HCT116 (cell line): ENCODE measurements at regions not wholly inside any gene's neighbourhood (a gene's known extent, or its start where the extent isn't known, plus 50 kb on each side); places are given as distances from the start of the nearest gene placed in this dataset.

Source experiments
- ATAC-seq: fragments of 200-7000 bp; cut with Tn5 transposase; 2 replicates; pipeline ENCODE4 v1.9.1; 2020; ENCODE audit warnings: mild to moderate bottlenecking, moderate library complexity
- BruUV-seq: library from RNA; stranded (reverse); fragments of 400-500 nt; replicated peaks from 2 replicates; lab custom pipeline; 2021; lab: Mats Ljungman, UMichigan
- CTCF ChIA-PET: fragments of 300-600 bp; sonication (Branson Sonifier 250); formaldehyde crosslinking; loops from one replicate; lab custom pipeline; 2021; ENCODE audit warnings: antibody characterized with exemption; lab: Charles Lee
- POLR2A ChIA-PET: fragments of 300-600, 350-600 bp; sonication (Branson Sonifier 250); formaldehyde crosslinking; loops from one replicate; lab custom pipeline; 2021; ENCODE audit warnings: antibody characterized with exemption; lab: Charles Lee
- RAD21 ChIA-PET, 2 experiments: fragments of 300-600 bp; sonication (Branson Sonifier 250); formaldehyde crosslinking; loops; one replicate each; lab custom pipeline; 2023; ENCODE audit warnings: low total read pairs in 2 of 2; ENCODE audit not compliant: uncharacterized antibody in 2 of 2, unreplicated experiment in 2 of 2, low non-redundant PET in 1 of 2; lab: Charles Lee
- DNase-seq: peaks from one replicate; pipeline ENCODE4 v3.0.0-alpha.2; 2010; ENCODE audit warnings: low read depth, low spot score
- H2AFZ ChIP-seq: fragments of 200-600 bp; shearing (Covaris generic), sonication (generic); 2 replicates; pipeline ENCODE4 v1.6.1; 2017; ENCODE audit warnings: low read depth, mixed run types, mixed read lengths, antibody characterized with exemption, low read length; ENCODE audit not compliant: poor library complexity, severe bottlenecking
- H3K27ac ChIP-seq: 2 replicates; pipeline ENCODE4 v1.5.1; 2012; ENCODE audit warnings: low read depth, low read length
- H3K27me3 ChIP-seq: fragments of 200-600 bp; sonication (generic); 2 replicates; pipeline ENCODE4 v1.6.1; 2016; ENCODE audit warnings: mixed run types, low read length, mixed read lengths; ENCODE audit not compliant: insufficient read depth
- H3K36me3 ChIP-seq, 2 experiments: fragments of 200-500 bp in 1 of 2; fragments of 200-600 bp in 1 of 2; sonication (Bioruptor generic) in 1 of 2; sonication (generic) in 1 of 2; 2 replicates each; pipeline versions ENCODE4 v1.5.1 to v1.6.1; 2014 to 2016; ENCODE audit warnings: low read length in 2 of 2, inconsistent platforms in 1 of 2, mixed read lengths in 1 of 2, mixed run types in 1 of 2; ENCODE audit not compliant: insufficient read depth in 2 of 2, control insufficient read depth in 1 of 2
- H3K4me1 ChIP-seq, 2 experiments: fragments of 200-600 bp in 1 of 2; sonication (generic) in 1 of 2; 2 replicates each; pipeline versions ENCODE4 v1.5.1 to v1.6.1; 2012 to 2017; ENCODE audit warnings: low read length in 2 of 2, inconsistent platforms in 1 of 2, mild to moderate bottlenecking in 1 of 2, mixed read lengths in 1 of 2, mixed run types in 1 of 2, moderate library complexity in 1 of 2; ENCODE audit not compliant: insufficient read depth in 2 of 2, control insufficient read depth in 1 of 2
- H3K4me2 ChIP-seq: fragments of 200-600 bp; sonication (generic); 2 replicates; pipeline ENCODE4 v1.6.1; 2017; ENCODE audit warnings: mixed run types, low read length, mixed read lengths
- H3K4me3 ChIP-seq, 2 experiments: fragments of 200-600 bp in 1 of 2; sonication (generic) in 1 of 2; replicated peaks in 1 of 2; 2 replicates each; pipeline ENCODE4 v1.5.1; 2011 to 2016; ENCODE audit warnings: low read length in 2 of 2, control low read depth in 1 of 2, low read depth in 1 of 2, mild to moderate bottlenecking in 1 of 2, mixed read lengths in 1 of 2, mixed run types in 1 of 2
- H3K79me2 ChIP-seq: fragments of 200-600 bp; sonication (generic); 2 replicates; pipeline ENCODE4 v1.6.1; 2017; ENCODE audit warnings: mild to moderate bottlenecking, mixed run types, low read length, moderate library complexity, mixed read lengths; ENCODE audit not compliant: insufficient read depth
- H3K9ac ChIP-seq: fragments of 200-600 bp; sonication (generic); 2 replicates; pipeline ENCODE4 v1.6.1; 2016; ENCODE audit warnings: low read length, mixed read lengths
- H3K9me2 ChIP-seq: fragments of 200-600 bp; sonication (generic), shearing (Covaris generic); 2 replicates; pipeline ENCODE4 v1.6.1; 2017; ENCODE audit warnings: mixed run types, mild to moderate bottlenecking, moderate library complexity; ENCODE audit not compliant: insufficient read depth
- H3K9me3 ChIP-seq, 2 experiments: fragments of 200-500 bp in 1 of 2; fragments of 200-600 bp in 1 of 2; sonication (Bioruptor generic) in 1 of 2; sonication (generic) in 1 of 2; 2 replicates each; pipeline ENCODE4 v1.6.1; 2014 to 2017; ENCODE audit warnings: low read length in 2 of 2, mixed read lengths in 2 of 2, inconsistent platforms in 1 of 2, low read depth in 1 of 2, mild to moderate bottlenecking in 1 of 2, mixed run types in 1 of 2, moderate library complexity in 1 of 2; ENCODE audit not compliant: control insufficient read depth in 1 of 2, insufficient read depth in 1 of 2
- H4K20me1 ChIP-seq: fragments of 200-600 bp; sonication (generic), shearing (Covaris generic); 2 replicates; pipeline ENCODE4 v1.6.1; 2017; ENCODE audit warnings: mixed run types, mild to moderate bottlenecking, moderate library complexity; ENCODE audit not compliant: insufficient read depth
- CBX3 ChIP-seq: IDR thresholded peaks from 2 replicates; pipeline ENCODE4 v1.6.1; 2012; ENCODE audit warnings: low read depth
- CTCF ChIP-seq, 3 experiments: fragments of 200-600 bp in 1 of 3; sonication (generic) in 1 of 3; IDR thresholded peaks in 2 of 3; conservative IDR thresholded peaks in 1 of 3; 2 replicates each; pipeline ENCODE4 v1.5.1; 2012 to 2017; ENCODE audit warnings: low read depth in 2 of 3, low read length in 2 of 3, antibody characterized with exemption in 1 of 3, borderline replicate concordance in 1 of 3, control low read depth in 1 of 3, mild to moderate bottlenecking in 1 of 3, mixed read lengths in 1 of 3, mixed run types in 1 of 3, moderate library complexity in 1 of 3; ENCODE audit not compliant: insufficient read depth in 1 of 3
- EGR1 ChIP-seq: IDR thresholded peaks from 2 replicates; pipeline ENCODE4 v1.6.1; 2012; ENCODE audit warnings: low read depth
- ELF1 ChIP-seq: IDR thresholded peaks from 2 replicates; pipeline ENCODE4 v1.6.1; 2012; ENCODE audit warnings: low read depth, borderline replicate concordance
- EZH2 ChIP-seq: fragments of 200-600 bp; sonication (generic); IDR thresholded peaks from 2 replicates; pipeline ENCODE4 v1.6.1; 2017; ENCODE audit warnings: antibody characterized with exemption, mixed run types
- EZH2phosphoT487 ChIP-seq: fragments of 200-600 bp; IDR thresholded peaks from 2 replicates; pipeline ENCODE4 v1.6.1; 2018; ENCODE audit warnings: antibody characterized with exemption, borderline replicate concordance
- FOSL1 ChIP-seq: IDR thresholded peaks from 2 replicates; pipeline ENCODE4 v1.6.1; 2012; ENCODE audit warnings: low read depth
- JUND ChIP-seq: IDR thresholded peaks from 2 replicates; pipeline ENCODE4 v1.6.1; 2012
- POLR2A ChIP-seq: IDR thresholded peaks from 2 replicates; pipeline ENCODE4 v1.7.0; 2011; ENCODE audit warnings: borderline replicate concordance; ENCODE audit not compliant: insufficient read depth, insufficient read length; ENCODE audit errors: extremely low read depth
- RAD21 ChIP-seq: IDR thresholded peaks from 2 replicates; pipeline ENCODE4 v1.6.1; 2012; ENCODE audit warnings: low read depth, mild to moderate bottlenecking
- SP1 ChIP-seq: IDR thresholded peaks from 2 replicates; pipeline ENCODE4 v1.6.1; 2012; ENCODE audit warnings: low read depth
- SRF ChIP-seq: IDR thresholded peaks from 2 replicates; pipeline ENCODE4 v1.6.1; 2012; ENCODE audit warnings: low read depth
- TCF7L2 ChIP-seq: IDR thresholded peaks from 2 replicates; pipeline ENCODE4 v1.7.0; 2011; ENCODE audit warnings: borderline replicate concordance, inconsistent platforms; ENCODE audit not compliant: insufficient read depth, insufficient read length; ENCODE audit errors: extremely low read depth
- ZBTB33 ChIP-seq: IDR thresholded peaks from 2 replicates; pipeline ENCODE4 v1.6.1; 2011; ENCODE audit warnings: mild to moderate bottlenecking, low read length, moderate library complexity; ENCODE audit not compliant: insufficient replicate concordance; ENCODE audit errors: extremely low read depth
- ZNF274 ChIP-seq: fragments of 200-500 bp; sonication (Bioruptor generic); IDR thresholded peaks from 2 replicates; pipeline ENCODE4 v1.6.1; 2014; ENCODE audit warnings: mild to moderate bottlenecking, low read depth, low read length, inconsistent platforms
- intact Hi-C: fragments of 100-400 bp; cut with micrococcal nuclease; formaldehyde crosslinking; loops from 2 replicates; pipeline ENCODE4 v1.10.0; 2022

- Histone ChIP-seq H3K4me2 (no peak overlapping the region), H3K9ac (no peak overlapping the region), H4K20me1 (no peaks in the 10 kb centered on the region), H3K27me3 (no peaks in the 10 kb centered on the region), H3K4me1 (no peaks in the 10 kb centered on the region), H3K36me3 (no peaks in the 10 kb centered on the region), H3K4me3 (no peak overlapping the region), H3K79me2 (no peaks in the 10 kb centered on the region), H3K27ac (no peak overlapping the region), H3K9me2 (no peaks in the 10 kb centered on the region), H2AFZ (no peak overlapping the region), H3K9me3 (peaks cover 2 to 26% of the 10 kb centered on the region in 2 experiments; a peak in 2 of 4 replicates)
- CTCF ChIA-PET, result no interaction called here
- DNase-seq, result no peak
- ATAC-seq, result no peak
- intact Hi-C loops, result no loop called here
- RAD21 ChIA-PET, result no interaction called here
- BruUV-seq, result no TSS peak
- no peak for TF ChIP-seq ZNF274
- no peak for TF ChIP-seq EZH2
- TF ChIP-seq TCF7L2, result no peak
- no peak for TF ChIP-seq RAD21
- TF ChIP-seq ZBTB33, result no peak
- TF ChIP-seq ELF1, result no peak
- POLR2A ChIA-PET, result no interaction called here
Observed at GRCh38 chr5:7213525-7213924, 182.4 kb upstream of the ADCY2 start.

GRCh38 chr5:7214906-7215416 lies 181.0 kb upstream of the ADCY2 start:
- Histone ChIP-seq H3K27ac (no peak overlapping the region), H3K9me3 (peaks cover 7 to 28% of the 10 kb centered on the region in 2 experiments; a peak in 2 of 4 replicates), H3K4me3 (no peak overlapping the region), H3K4me2 (no peak overlapping the region), H3K4me1 (no peaks in the 10 kb centered on the region), H2AFZ (no peak overlapping the region), H3K79me2 (no peaks in the 10 kb centered on the region), H3K27me3 (no peaks in the 10 kb centered on the region), H3K9me2 (no peaks in the 10 kb centered on the region), H3K9ac (no peak overlapping the region), H3K36me3 (no peaks in the 10 kb centered on the region), H4K20me1 (no peaks in the 10 kb centered on the region)
- POLR2A ChIA-PET, result no interaction called here
- RAD21 ChIA-PET, result no interaction called here
- no peak for ATAC-seq
- intact Hi-C loops, result no loop called here
- DNase-seq, result no peak
- CTCF ChIA-PET, result no interaction called here
- BruUV-seq, result no TSS peak
- TF ChIP-seq CTCF (IDR thresholded peaks at IDR 0.05 in 2 of 3, conservative IDR thresholded peaks at IDR 0.05 in 1 of 3; ENCODE audit: borderline replicate concordance in 1 of 3, insufficient read depth in 1 of 3, low read depth in 2 of 3, low read length in 2 of 3) (no peak), EGR1 (no peak), ZNF274 (no peak), CBX3 (no peak), TCF7L2 (no peak), SP1 (no peak), JUND (no peak), EZH2phosphoT487 (no peak), ZBTB33 (no peak), SRF (no peak), POLR2A (no peak), RAD21 (no peak), FOSL1 (no peak)
